HG03469 (cell line): ENCODE measurements at regions not wholly inside any gene's neighbourhood (a gene's known extent, or its start where the extent isn't known, plus 50 kb on each side); places are given as distances from the start of the nearest gene placed in this dataset.
"Not testable (repeated sequence)": the region's sequence is repeated elsewhere in the genome, so short reads cannot be mapped to it uniquely, and the experiment has no call there.

Source experiments
- ATAC-seq: cut with Tn5 transposase; IDR thresholded peaks from one replicate; pipeline ENCODE4 v1.9.1; 2021; ENCODE audit warnings: mild to moderate bottlenecking, moderate library complexity, moderate number of reproducible peaks; ENCODE audit not compliant: unreplicated experiment

DNA sequence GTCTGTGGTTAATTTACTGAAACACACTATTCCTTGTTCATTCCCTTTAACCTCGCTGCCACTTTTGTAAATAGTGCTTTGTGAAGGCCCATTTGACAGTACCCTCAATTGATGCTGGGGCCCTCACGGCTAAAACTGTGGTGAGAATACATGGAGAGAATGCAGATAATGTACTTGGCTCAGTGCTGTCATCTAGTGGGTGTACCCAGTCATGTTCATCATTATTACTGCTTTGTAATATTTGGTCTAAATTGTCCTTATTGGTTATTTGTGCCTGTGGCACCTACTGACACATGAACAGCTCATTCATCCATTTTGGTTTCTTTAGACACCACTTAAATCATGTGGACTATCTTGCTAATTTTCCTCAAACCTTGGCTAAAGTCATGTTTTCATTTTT, 543.6 kb downstream of the EDEM1 start:
- ATAC-seq: no peak

DNA sequence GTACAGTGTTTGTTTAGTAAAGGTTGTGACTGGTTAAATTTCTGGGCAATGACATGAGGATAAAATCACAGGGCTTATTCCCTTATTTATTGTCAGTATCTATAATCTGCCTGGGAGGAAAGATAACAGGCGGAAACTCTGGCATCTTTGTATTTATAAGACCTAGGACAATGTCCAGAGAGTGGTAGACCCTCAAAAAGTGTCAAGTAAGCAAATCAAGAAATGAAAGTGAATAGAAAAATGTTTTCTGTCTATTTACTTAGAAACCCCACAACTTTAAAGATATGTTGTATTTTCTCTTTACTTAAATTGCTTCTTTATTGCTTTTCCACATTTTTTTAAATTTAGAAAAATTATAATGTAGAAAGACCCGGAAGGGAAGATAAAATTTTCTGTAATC, 544.6 kb downstream of the EDEM1 start:
- no peak for ATAC-seq

GRCh38 chr3:5733995-5734394, 546.5 kb downstream of the EDEM1 start:
- ATAC-seq: no peak

GRCh38 chr3:5735896-5736295, 548.4 kb downstream of the EDEM1 start:
- no peak for ATAC-seq

GRCh38 chr3:5739299-5739935, 551.9 kb downstream of the EDEM1 start:
- ATAC-seq: no peak

GRCh38 chr3:5739949-5740348, 552.4 kb downstream of the EDEM1 start:
- ATAC-seq: no peak

DNA sequence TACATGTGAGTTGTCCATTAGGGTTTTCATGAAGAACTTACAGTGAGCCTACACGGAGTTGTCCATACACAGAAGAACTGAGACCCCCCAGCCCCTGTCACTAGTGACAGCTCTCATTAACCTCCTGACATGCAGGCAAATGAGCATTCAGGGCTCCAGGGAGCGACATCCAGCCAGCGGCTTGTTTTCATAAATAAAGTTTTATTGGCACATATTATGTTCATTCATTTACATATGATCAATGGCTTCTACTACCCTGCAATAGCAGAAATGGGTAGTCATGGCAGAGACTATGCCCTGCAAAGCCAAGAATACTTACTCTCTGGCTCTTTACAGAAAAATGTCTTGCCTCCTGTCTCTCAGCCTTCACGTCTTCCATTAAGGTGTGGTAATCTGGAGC, 553.5 kb downstream of the EDEM1 start:
- no peak for ATAC-seq

DNA sequence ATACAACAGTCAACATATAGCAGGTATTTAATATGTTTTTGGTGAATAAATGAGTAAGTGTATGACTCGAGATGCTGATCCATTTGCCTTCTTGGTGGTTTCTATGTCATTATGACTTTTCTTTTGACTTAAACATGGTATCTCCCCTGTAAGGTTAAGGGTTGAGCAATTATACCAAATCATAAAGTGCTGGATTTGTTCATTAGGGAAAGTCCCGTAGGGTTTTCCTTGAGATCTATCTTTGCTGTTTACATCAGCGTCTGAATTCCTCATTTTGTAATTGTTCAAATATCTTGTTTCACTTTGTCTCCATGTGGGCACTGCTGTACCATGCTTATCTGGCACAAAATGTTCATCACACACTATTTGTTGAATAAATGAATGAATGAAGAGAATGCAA, 562.6 kb downstream of the EDEM1 start:
- no peak for ATAC-seq

GRCh38 chr3:5750874-5751640, 563.5 kb downstream of the EDEM1 start:
- ATAC-seq: no peak

DNA sequence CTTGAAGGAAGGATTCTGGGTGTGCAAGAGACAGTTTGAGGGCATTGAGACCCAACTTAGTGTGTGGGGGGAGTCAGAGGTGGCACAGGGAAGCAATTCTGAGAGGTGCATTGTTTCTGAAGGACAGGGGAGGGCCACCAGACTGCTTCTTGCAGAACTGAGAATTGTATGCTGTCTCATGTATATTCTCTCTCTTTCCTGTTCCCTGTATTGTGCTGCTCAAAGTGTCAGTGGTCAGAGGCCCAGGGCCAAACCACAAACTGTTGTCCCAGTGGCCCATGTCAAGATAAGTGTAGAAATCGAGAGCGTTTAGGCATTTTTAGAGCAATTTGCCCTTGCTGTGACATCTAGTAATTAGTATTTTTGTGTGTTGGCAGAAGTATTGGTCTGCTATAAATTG, 567.1 kb downstream of the EDEM1 start:
- ATAC-seq: peak; percentile 63

GRCh38 chr3:5756443-5756842, 568.9 kb downstream of the EDEM1 start:
- no peak for ATAC-seq

DNA sequence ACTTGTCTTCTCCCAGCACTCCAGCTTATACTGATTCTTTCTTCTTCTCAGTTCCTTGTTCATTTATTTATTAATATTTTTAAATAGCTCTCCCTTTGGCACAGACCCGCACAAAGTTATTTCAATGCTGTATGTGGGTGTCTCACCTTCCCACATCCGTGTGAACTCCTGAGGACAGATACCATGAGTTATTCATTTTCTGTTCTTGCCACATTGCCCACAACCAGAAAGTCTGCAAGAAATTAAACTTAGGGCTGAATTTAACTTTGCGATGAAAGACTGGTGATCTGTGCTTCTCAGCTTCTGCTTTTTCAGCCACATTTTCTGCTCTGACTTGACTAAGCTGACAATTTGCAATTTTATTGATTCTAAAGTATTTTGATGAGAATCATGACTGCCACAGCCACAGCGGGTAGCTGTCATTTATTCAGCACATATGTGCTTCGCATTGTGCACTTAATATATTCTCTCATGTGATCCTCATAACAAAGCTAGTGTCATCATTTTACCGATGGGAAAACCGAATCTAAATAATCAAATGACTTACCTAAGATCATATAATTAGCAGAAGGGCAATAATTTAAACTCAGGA, 569.8 kb downstream of the EDEM1 start:
- no peak for ATAC-seq

- no peak for ATAC-seq
Observed at GRCh38 chr3:5758699-5759098, 571.2 kb downstream of the EDEM1 start.

DNA sequence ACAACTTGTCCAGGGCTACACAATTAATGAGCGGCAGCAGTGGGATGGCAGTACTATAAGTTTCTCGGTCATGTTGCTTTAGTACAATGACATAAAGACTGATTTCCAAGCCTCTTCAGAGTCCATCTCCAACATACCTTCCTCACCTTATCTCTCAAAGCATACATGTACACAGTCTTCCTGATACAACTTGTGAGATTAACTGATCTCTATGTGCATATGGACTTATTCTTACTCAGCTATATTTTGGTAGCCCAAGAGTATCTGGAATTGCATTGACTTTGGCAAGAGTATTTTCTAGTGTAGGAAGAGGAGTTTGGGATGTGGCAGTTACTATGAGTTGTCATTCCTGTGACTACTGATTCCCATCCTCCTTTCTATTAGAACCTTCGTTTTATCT, 575.0 kb downstream of the EDEM1 start:
- ATAC-seq: no peak

DNA sequence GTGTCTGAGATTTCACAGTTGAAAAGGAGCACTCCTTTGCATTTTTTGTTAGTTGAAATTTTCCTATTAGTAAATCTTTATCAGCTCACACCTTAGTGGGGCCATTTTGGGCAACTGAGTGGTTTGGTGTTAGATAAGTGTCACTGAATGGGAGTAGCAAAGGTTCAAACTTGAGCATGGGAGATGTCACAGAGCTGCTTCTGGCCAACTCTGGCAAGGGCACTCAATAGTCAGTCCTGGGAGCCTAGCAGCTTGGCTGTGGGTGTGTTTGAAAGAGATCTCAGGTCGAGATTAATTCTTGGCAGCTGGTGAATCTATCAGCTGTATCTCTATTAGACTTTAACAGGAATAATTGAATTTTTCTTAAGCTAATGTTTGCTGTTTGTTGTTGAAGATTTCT, 579.3 kb downstream of the EDEM1 start:
- ATAC-seq: no peak

DNA sequence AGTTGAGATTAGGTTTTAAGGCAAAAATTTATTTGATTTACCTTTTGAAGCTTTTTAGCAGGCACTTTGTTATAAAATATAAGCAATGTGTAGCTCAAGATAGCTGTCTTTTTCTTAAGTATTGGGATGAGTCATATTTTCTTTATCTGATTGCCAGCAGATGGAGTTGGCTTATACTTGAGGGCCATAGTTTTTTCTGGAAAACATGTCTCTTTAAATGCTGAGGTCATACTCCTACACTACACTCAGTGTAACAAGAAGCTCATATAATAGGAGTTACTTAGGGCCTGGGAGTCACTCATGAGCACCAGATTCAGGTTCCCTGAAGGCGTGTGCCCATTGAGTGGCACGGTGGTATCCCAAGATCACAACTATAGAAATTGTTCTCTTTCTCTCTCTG, 579.8 kb downstream of the EDEM1 start:
- no peak for ATAC-seq

GRCh38 chr3:5768281-5768945, 580.9 kb downstream of the EDEM1 start:
- ATAC-seq: no peak

- ATAC-seq: no peak
Observed at GRCh38 chr3:5769825-5770224, 582.3 kb downstream of the EDEM1 start.

- no peak for ATAC-seq
Observed at GRCh38 chr3:5774337-5774736, 586.8 kb downstream of the EDEM1 start.

GRCh38 chr3:5775100-5775499, 587.6 kb downstream of the EDEM1 start:
- not testable (repeated sequence) for ATAC-seq

- ATAC-seq: no peak
Observed at GRCh38 chr3:5784690-5785089, 597.2 kb downstream of the EDEM1 start.
